ENCODE measurements at regions not wholly inside any gene's neighbourhood (a gene's known extent, or its start where the extent isn't known, plus 50 kb on each side); places are given as distances from the start of the nearest gene placed in this dataset.

GRCh38 chr4:29718136-29718535 lies 1002.0 kb upstream of the PCDH7 start (continued):
- TF ChIP-seq PRMT3 (CRISPR knock-in tag; IDR thresholded peaks at IDR 0.05; ENCODE audit: borderline replicate concordance, low read depth) (no peak), ZNF251 (CRISPR knock-in tag; IDR thresholded peaks at IDR 0.05) (no peak), TP53 (CRISPR knock-in tag; conservative IDR thresholded peaks at IDR 0.05) (no peak), ISL2 (CRISPR knock-in tag; IDR thresholded peaks at IDR 0.05) (no peak), KDM5B (CRISPR knock-in tag; IDR thresholded peaks at IDR 0.05; ENCODE audit: borderline replicate concordance) (no peak), SNAI1 (CRISPR knock-in tag; IDR thresholded peaks at IDR 0.05; ENCODE audit: borderline replicate concordance) (no peak), ZNF567 (CRISPR knock-in tag; IDR thresholded peaks at IDR 0.05; ENCODE audit: borderline replicate concordance) (no peak), GPBP1L1 (CRISPR knock-in tag; IDR thresholded peaks at IDR 0.05) (no peak), ZFP36L2 (CRISPR knock-in tag; IDR thresholded peaks at IDR 0.05) (no peak), STAT6 (CRISPR knock-in tag; IDR thresholded peaks at IDR 0.05; ENCODE audit: borderline replicate concordance) (no peak)

GRCh38 chr4:29722253-29722652 lies 997.9 kb upstream of the PCDH7 start:
- no peaks in the 10 kb centered on the region for H3K27me3 ChIP-seq (ENCODE audit: control insufficient read depth in 1 of 2, insufficient read depth in 2 of 2, low read length in 2 of 2)
- no TSS peak for BruUV-seq (replicated peaks)
- no peaks in the 10 kb centered on the region for H3K4me1 ChIP-seq (ENCODE audit: insufficient read depth, low read length)
- H3K27ac ChIP-seq (ENCODE audit: extremely low read length, insufficient read depth, low read length) = no peak overlapping the region
- in situ Hi-C loops (cut with HindIII; ENCODE audit: extremely low pct_ligation_motif_present, low pct_unique_long_range_greater_than_20kb) (no loop called here), intact Hi-C loops (cut with micrococcal nuclease; ENCODE audit: unreplicated experiment) (no loop called here)
- CTCF ChIA-PET (ENCODE audit: low intra/inter-chr PET ratio, low total read pairs) = no interaction called here
- no peak for ATAC-seq
- DNase-seq (ENCODE audit: low spot score) = no peak
- no peak for FAIRE-seq
- no peaks in the 10 kb centered on the region for H4K20me1 ChIP-seq (ENCODE audit: insufficient read depth, low read length)
- H3K79me2 ChIP-seq (ENCODE audit: insufficient read depth, low read length) = no peaks in the 10 kb centered on the region
- no peaks in the 10 kb centered on the region for H3K36me3 ChIP-seq (replicated peaks in 1 of 2; ENCODE audit: control insufficient read depth in 1 of 2, insufficient read depth in 2 of 2, low read length in 2 of 2)
- POLR2A ChIA-PET = no interaction called here
- peaks cover 34% of the 10 kb centered on the region for H3K9me3 ChIP-seq (ENCODE audit: low read length)
- no peak overlapping the region for H3K9ac ChIP-seq (ENCODE audit: insufficient read depth, low read depth, low read length)
- H3K4me3 ChIP-seq (replicated peaks in 1 of 3; ENCODE audit: insufficient read depth in 1 of 3, low read depth in 2 of 3, low read length in 3 of 3) = no peak overlapping the region
- H3K4me2 ChIP-seq (ENCODE audit: low read depth, low read length) = no peak overlapping the region
- WGBS (ENCODE audit: low lambda C conversion rate) = 4% methylated on average over 6 of the region's 6 CpGs
- H2AFZ ChIP-seq (ENCODE audit: low read length) = no peak overlapping the region
- no peak for TF ChIP-seq ZNF280D (CRISPR knock-in tag; IDR thresholded peaks at IDR 0.05)
- TF ChIP-seq HDAC2 (CRISPR knock-in tag; IDR thresholded peaks at IDR 0.05) = no peak
- TF ChIP-seq, protein P1, sequence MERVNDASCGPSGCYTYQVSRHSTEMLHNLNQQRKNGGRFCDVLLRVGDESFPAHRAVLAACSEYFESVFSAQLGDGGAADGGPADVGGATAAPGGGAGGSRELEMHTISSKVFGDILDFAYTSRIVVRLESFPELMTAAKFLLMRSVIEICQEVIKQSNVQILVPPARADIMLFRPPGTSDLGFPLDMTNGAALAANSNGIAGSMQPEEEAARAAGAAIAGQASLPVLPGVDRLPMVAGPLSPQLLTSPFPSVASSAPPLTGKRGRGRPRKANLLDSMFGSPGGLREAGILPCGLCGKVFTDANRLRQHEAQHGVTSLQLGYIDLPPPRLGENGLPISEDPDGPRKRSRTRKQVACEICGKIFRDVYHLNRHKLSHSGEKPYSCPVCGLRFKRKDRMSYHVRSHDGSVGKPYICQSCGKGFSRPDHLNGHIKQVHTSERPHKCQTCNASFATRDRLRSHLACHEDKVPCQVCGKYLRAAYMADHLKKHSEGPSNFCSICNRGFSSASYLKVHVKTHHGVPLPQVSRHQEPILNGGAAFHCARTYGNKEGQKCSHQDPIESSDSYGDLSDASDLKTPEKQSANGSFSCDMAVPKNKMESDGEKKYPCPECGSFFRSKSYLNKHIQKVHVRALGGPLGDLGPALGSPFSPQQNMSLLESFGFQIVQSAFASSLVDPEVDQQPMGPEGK (CRISPR knock-in tag; IDR thresholded peaks at IDR 0.05) = no peak
- TF ChIP-seq ZNF484 (CRISPR knock-in tag; IDR thresholded peaks at IDR 0.05; ENCODE audit: borderline replicate concordance, low read depth) = no peak
- no peak for TF ChIP-seq CBX1 (IDR thresholded peaks at IDR 0.05; ENCODE audit: low read depth)
- TF ChIP-seq SPEN (CRISPR knock-in tag; IDR thresholded peaks at IDR 0.05; ENCODE audit: low read depth) = no peak
